ENCODE measurements at regions not wholly inside any gene's neighbourhood (a gene's known extent, or its start where the extent isn't known, plus 50 kb on each side); places are given as distances from the start of the nearest gene placed in this dataset.

- TF ChIP-seq GATA2 (IDR thresholded peaks at IDR 0.05; ENCODE audit: low read depth, low read length) (no peak), GATA3 (IDR thresholded peaks at IDR 0.05; ENCODE audit: low read depth, low read length) (no peak)
These were observed 1109.3 kb upstream of the B3GALT2 start for GRCh38 chr1:194295685-194296084.
